ENCODE measurements at regions not wholly inside any gene's neighbourhood (a gene's known extent, or its start where the extent isn't known, plus 50 kb on each side); places are given as distances from the start of the nearest gene placed in this dataset.
"Not testable (repeated sequence)": the region's sequence is repeated elsewhere in the genome, so short reads cannot be mapped to it uniquely, and the experiment has no call there.

GRCh38 chr10:123221418-123221817 is 67.2 kb downstream of the BUB3 start:
- no peak for DNase-seq

- DNase-seq = no peak
Observed at GRCh38 chr10:123222832-123223231, 68.6 kb downstream of the BUB3 start.

GRCh38 chr10:123227706-123228105 is 73.5 kb downstream of the BUB3 start:
- no peak for DNase-seq

GRCh38 chr10:123229927-123230630 is 75.9 kb downstream of the BUB3 start:
- DNase-seq = no peak

GRCh38 chr10:123232879-123233278 is 78.7 kb downstream of the BUB3 start:
- DNase-seq = not testable (repeated sequence)

GRCh38 chr10:123235014-123235413 is 80.8 kb downstream of the BUB3 start:
- DNase-seq = not testable (repeated sequence)

GRCh38 chr10:123236126-123236525 is 81.9 kb downstream of the BUB3 start:
- DNase-seq = no peak

- no peak for DNase-seq
Observed at GRCh38 chr10:123240250-123240649, 86.0 kb downstream of the BUB3 start.

GRCh38 chr10:123240776-123241175 is 86.6 kb downstream of the BUB3 start:
- no peak for DNase-seq

GRCh38 chr10:123241391-123242141 is 87.4 kb downstream of the BUB3 start:
- DNase-seq = no peak

GRCh38 chr10:123244747-123245146 is 90.5 kb downstream of the BUB3 start:
- no peak for DNase-seq

- DNase-seq = no peak
Observed at GRCh38 chr10:123245264-123245663, 91.1 kb downstream of the BUB3 start.

GRCh38 chr10:123249894-123250293 is 95.7 kb downstream of the BUB3 start:
- no peak for DNase-seq

GRCh38 chr10:123250640-123251039 is 96.4 kb downstream of the BUB3 start:
- no peak for DNase-seq

- DNase-seq = no peak
Observed at GRCh38 chr10:123252779-123253178, 98.6 kb downstream of the BUB3 start.

GRCh38 chr10:123254343-123254742 is 100.1 kb downstream of the BUB3 start:
- not testable (repeated sequence) for DNase-seq

- no peak for DNase-seq
Observed at GRCh38 chr10:123257904-123258456, 103.8 kb downstream of the BUB3 start.

GRCh38 chr10:123259081-123259480 is 104.9 kb downstream of the BUB3 start:
- no peak for DNase-seq

GRCh38 chr10:123259791-123260190 is 105.6 kb downstream of the BUB3 start:
- DNase-seq = no peak

- no peak for DNase-seq
Observed at GRCh38 chr10:123262456-123262855, 108.3 kb downstream of the BUB3 start.

GRCh38 chr10:123266971-123267370 is 112.8 kb downstream of the BUB3 start:
- no peak for DNase-seq

GRCh38 chr10:123269017-123269552 is 114.9 kb downstream of the BUB3 start:
- no peak for DNase-seq

- no peak for DNase-seq
Observed at GRCh38 chr10:123269675-123270074, 115.5 kb downstream of the BUB3 start.

GRCh38 chr10:123270221-123270620 is 116.0 kb downstream of the BUB3 start:
- no peak for DNase-seq

All from NCI-H187 (cell line).